ENCODE measurements at regions not wholly inside any gene's neighbourhood (a gene's known extent, or its start where the extent isn't known, plus 50 kb on each side); places are given as distances from the start of the nearest gene placed in this dataset.

DNA sequence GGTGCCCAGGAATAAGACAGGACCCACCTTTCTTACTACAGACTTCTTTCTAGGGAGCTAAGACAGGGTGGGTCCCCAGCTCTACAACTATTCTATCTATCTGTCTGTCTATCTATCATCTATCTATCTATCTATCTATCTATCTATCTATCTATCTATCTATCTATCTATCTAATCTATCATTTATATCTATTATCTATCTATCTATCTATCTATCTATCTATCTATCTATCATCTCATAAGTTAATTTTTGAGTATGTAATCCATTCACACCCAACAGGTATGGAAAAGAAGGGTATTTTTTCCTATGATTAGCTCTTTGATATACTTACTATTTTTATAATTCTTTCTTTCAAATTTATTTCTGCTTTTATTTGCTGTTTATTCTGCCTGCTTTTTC, 55.9 kb downstream of the BAMBI start:
- Histone ChIP-seq H3K27me3 (ENCODE audit: control insufficient read depth, insufficient read depth, low read length) (no peaks in the 10 kb centered on the region), H3K4me3 (ENCODE audit: low read depth, low read length) (no peak overlapping the region), H3K9me3 (ENCODE audit: control insufficient read depth, insufficient read depth, low read length) (peaks cover 3% of the 10 kb centered on the region; the same call in 1 of the 2 replicates), H3K27ac (ENCODE audit: low read depth, low read length) (no peak overlapping the region)
- CTCF ChIA-PET, result no interaction called here
- POLR2A ChIA-PET, result no interaction called here
- no peak for DNase-seq (ENCODE audit: low read depth, low spot score)
- TF ChIP-seq, protein P1, sequence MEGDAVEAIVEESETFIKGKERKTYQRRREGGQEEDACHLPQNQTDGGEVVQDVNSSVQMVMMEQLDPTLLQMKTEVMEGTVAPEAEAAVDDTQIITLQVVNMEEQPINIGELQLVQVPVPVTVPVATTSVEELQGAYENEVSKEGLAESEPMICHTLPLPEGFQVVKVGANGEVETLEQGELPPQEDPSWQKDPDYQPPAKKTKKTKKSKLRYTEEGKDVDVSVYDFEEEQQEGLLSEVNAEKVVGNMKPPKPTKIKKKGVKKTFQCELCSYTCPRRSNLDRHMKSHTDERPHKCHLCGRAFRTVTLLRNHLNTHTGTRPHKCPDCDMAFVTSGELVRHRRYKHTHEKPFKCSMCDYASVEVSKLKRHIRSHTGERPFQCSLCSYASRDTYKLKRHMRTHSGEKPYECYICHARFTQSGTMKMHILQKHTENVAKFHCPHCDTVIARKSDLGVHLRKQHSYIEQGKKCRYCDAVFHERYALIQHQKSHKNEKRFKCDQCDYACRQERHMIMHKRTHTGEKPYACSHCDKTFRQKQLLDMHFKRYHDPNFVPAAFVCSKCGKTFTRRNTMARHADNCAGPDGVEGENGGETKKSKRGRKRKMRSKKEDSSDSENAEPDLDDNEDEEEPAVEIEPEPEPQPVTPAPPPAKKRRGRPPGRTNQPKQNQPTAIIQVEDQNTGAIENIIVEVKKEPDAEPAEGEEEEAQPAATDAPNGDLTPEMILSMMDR (IDR thresholded peaks at IDR 0.05; ENCODE audit: low read depth, low read length), result no peak

DNA sequence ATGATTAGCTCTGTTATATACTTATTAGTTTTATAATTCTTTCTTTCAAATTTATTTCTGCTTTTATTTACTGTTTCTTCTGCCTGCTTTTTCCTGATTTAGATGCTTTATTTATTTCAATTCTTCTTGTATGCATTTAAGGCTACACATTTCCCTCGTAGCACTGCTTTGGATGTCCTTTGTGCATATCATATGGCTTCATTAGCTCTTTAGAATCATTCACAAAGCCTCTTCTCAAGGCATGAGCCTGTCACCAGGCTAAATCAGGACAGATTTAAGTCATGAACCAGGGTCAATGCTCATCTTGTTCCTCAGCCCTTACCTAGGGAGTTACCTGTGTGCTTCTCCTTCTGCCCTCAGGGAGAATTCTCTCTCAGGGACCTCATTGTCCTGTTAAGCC, 56.3 kb downstream of the BAMBI start:
- Histone ChIP-seq H3K9me3 (ENCODE audit: control insufficient read depth, insufficient read depth, low read length) (peaks cover 3% of the 10 kb centered on the region; the same call in 1 of the 2 replicates), H3K27me3 (ENCODE audit: control insufficient read depth, insufficient read depth, low read length) (no peaks in the 10 kb centered on the region), H3K27ac (ENCODE audit: low read depth, low read length) (no peak overlapping the region), H3K4me3 (ENCODE audit: low read depth, low read length) (no peak overlapping the region)
- no peak for DNase-seq (ENCODE audit: low read depth, low spot score)
- TF ChIP-seq, protein P1 (IDR thresholded peaks at IDR 0.05; ENCODE audit: low read depth, low read length), result no peak
- ChIA-PET POLR2A (interaction anchor here (0.6 kb wide), 1 partner anchor 12 kb away, joined by 6 read pairs; no protein-coding TSS in a partner anchor), CTCF (no interaction called here)

DNA sequence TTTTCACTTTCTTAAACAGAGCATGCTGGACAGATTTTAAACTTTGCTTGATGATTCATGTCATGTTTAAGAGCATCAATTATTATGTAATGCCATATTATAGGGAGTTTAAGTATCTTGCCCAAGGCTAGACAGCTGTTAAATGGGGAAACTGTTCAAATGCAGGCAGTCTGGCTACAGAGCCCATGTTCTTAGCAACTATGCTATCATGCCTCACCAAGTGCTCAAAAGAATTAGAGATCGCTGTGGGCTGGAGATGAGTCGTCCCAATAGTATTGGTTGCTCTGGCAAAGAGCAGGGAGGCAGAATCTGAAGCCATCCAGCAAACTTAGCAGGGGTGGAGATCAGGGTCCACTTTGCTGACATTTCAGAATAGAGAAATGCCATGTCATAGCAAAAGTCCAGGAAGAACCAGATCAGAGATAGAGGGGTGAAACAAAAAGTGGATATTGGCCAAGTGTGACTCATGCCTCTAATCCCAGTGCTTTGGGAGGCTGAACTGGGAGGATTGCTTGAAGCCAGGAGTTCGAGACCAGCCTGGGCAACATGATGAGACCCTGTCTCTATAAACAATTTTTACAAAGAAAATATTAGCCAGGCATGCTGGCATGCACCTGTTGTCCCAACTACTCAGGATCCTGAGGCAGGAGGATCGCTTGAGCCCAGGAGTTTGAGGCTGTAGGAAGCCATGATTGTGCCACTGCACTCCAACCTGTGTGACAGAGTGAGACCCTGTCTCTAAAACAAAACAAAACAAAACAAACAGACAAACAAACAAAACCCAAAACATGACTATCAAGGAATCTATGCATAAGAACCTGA, 57.8 kb downstream of the BAMBI start:
- TF ChIP-seq, protein P1 (IDR thresholded peaks at IDR 0.05; ENCODE audit: low read depth, low read length), result no peak
- POLR2A ChIA-PET, result interaction anchor here (1.2 kb wide), 1 partner anchor 56 kb away, joined by 6 read pairs; no protein-coding TSS in a partner anchor
- peak; percentile 96 for DNase-seq (ENCODE audit: low read depth, low spot score)
- CTCF ChIA-PET, result no interaction called here
- no peak overlapping the region for H3K4me3 ChIP-seq (ENCODE audit: low read depth, low read length)
- H3K9me3 ChIP-seq (ENCODE audit: control insufficient read depth, insufficient read depth, low read length), result peaks cover 3% of the 10 kb centered on the region; the same call in 1 of the 2 replicates
- H3K27me3 ChIP-seq (ENCODE audit: control insufficient read depth, insufficient read depth, low read length), result no peaks in the 10 kb centered on the region
- peak overlapping the region; percentile 85 for H3K27ac ChIP-seq (ENCODE audit: low read depth, low read length)

GRCh38 chr10:28737096-28737495, 59.8 kb downstream of the BAMBI start:
- Histone ChIP-seq H3K9me3 (ENCODE audit: control insufficient read depth, insufficient read depth, low read length) (peaks cover 3% of the 10 kb centered on the region; the same call in 1 of the 2 replicates), H3K4me3 (ENCODE audit: low read depth, low read length) (no peak overlapping the region), H3K27me3 (ENCODE audit: control insufficient read depth, insufficient read depth, low read length) (no peaks in the 10 kb centered on the region), H3K27ac (ENCODE audit: low read depth, low read length) (no peak overlapping the region)
- POLR2A ChIA-PET, result no interaction called here
- TF ChIP-seq, protein P1 (IDR thresholded peaks at IDR 0.05; ENCODE audit: low read depth, low read length), result no peak
- DNase-seq (ENCODE audit: low read depth, low spot score), result no peak
- CTCF ChIA-PET, result interaction anchor here (0.6 kb wide), 1 partner anchor 17 kb away, joined by 4 read pairs; no protein-coding TSS in a partner anchor

GRCh38 chr10:28738200-28738599, 60.9 kb downstream of the BAMBI start:
- TF ChIP-seq, protein P1 (IDR thresholded peaks at IDR 0.05; ENCODE audit: low read depth, low read length), result 0 out of 2 replicates have a peak, but pooled peaks have one; percentile 9
- POLR2A ChIA-PET, result no interaction called here

More at GRCh38 chr10:28738200-28738599, 60.9 kb downstream of the BAMBI start:
- Histone ChIP-seq H3K9me3 (ENCODE audit: control insufficient read depth, insufficient read depth, low read length) (peaks cover 3% of the 10 kb centered on the region; the same call in 1 of the 2 replicates), H3K27ac (ENCODE audit: low read depth, low read length) (no peak overlapping the region), H3K4me3 (ENCODE audit: low read depth, low read length) (no peak overlapping the region), H3K27me3 (ENCODE audit: control insufficient read depth, insufficient read depth, low read length) (no peaks in the 10 kb centered on the region)
- CTCF ChIA-PET, result no interaction called here
- no peak for DNase-seq (ENCODE audit: low read depth, low spot score)
